Suprapubic skin (tissue), 3 donors: ENCODE measurements at regions not wholly inside any gene's neighbourhood (a gene's known extent, or its start where the extent isn't known, plus 50 kb on each side); places are given as distances from the start of the nearest gene placed in this dataset.

Experiments
- CTCF ChIP-seq, 2 donors: fragments of 200-600 bp in 1 of 2; fragments of 450-650 bp in 1 of 2; sonication (generic) in 1 of 2; IDR thresholded peaks; one replicate each; pipeline ENCODE4 v1.5.1; 2016 to 2019; ENCODE audit warnings: antibody characterized with exemption in 2 of 2, mild to moderate bottlenecking in 1 of 2, moderate library complexity in 1 of 2
- EP300 ChIP-seq: sonication (generic); formaldehyde crosslinking; IDR thresholded peaks from one replicate; pipeline ENCODE4 v1.6.1; 2017; ENCODE audit warnings: antibody characterized with exemption
- POLR2A ChIP-seq, 2 donors: fragments of 450-650 bp; IDR thresholded peaks; one replicate each; pipeline ENCODE4 v1.6.1; 2017; ENCODE audit warnings: antibody characterized with exemption in 2 of 2, mild to moderate bottlenecking in 2 of 2, moderate library complexity in 2 of 2

GRCh38 chr14:47846008-47846407, 170.6 kb upstream of the MDGA2 start:
- no peak for TF ChIP-seq CTCF (IDR thresholded peaks at IDR 0.05)
- no peak for TF ChIP-seq POLR2A (IDR thresholded peaks at IDR 0.05)
- no peak for TF ChIP-seq EP300
